ENCODE measurements at regions not wholly inside any gene's neighbourhood (a gene's known extent, or its start where the extent isn't known, plus 50 kb on each side); places are given as distances from the start of the nearest gene placed in this dataset.

GRCh38 chr2:126846241-126846640, 52.4 kb upstream of the TEX51 start:
- ChIA-PET RAD21 (ENCODE audit: low non-redundant PET in 1 of 2, low total read pairs in 2 of 2, uncharacterized antibody in 2 of 2, unreplicated experiment in 2 of 2) (no interaction called here), POLR2A (no interaction called here), CTCF (no interaction called here)
- Histone ChIP-seq H3K4me1 (ENCODE audit: control insufficient read depth in 1 of 2, insufficient read depth in 2 of 2, low read length in 2 of 2) (no peaks in the 10 kb centered on the region), H3K36me3 (ENCODE audit: control insufficient read depth in 1 of 2, insufficient read depth in 2 of 2, low read length in 2 of 2) (no peaks in the 10 kb centered on the region), H3K4me3 (replicated peaks in 1 of 2; ENCODE audit: low read depth in 1 of 2, low read length in 2 of 2) (no peak overlapping the region), H3K9me2 (ENCODE audit: insufficient read depth) (no peaks in the 10 kb centered on the region), H4K20me1 (ENCODE audit: insufficient read depth) (no peaks in the 10 kb centered on the region), H3K9ac (ENCODE audit: low read length) (no peak overlapping the region), H3K27ac (ENCODE audit: low read depth, low read length) (no peak overlapping the region), H3K27me3 (ENCODE audit: insufficient read depth, low read length) (peaks cover 14% of the 10 kb centered on the region; the same call in 1 of the 2 replicates), H3K79me2 (ENCODE audit: insufficient read depth, low read length) (no peaks in the 10 kb centered on the region), H2AFZ (ENCODE audit: low read depth, low read length, poor library complexity, severe bottlenecking) (no peak overlapping the region), H3K4me2 (ENCODE audit: low read length) (no peak overlapping the region), H3K9me3 (ENCODE audit: control insufficient read depth in 1 of 2, insufficient read depth in 1 of 2, low read depth in 1 of 2, low read length in 2 of 2) (no peaks in the 10 kb centered on the region)
- ATAC-seq (no peak), DNase-seq (ENCODE audit: low read depth, low spot score) (no peak)
- intact Hi-C loops (cut with micrococcal nuclease), result no loop called here
- no TSS peak for BruUV-seq (replicated peaks)
- TF ChIP-seq REST (IDR thresholded peaks at IDR 0.05; ENCODE audit: low read depth) (no peak), ZNF274 (IDR thresholded peaks at IDR 0.05; ENCODE audit: low read depth, low read length) (no peak), CEBPB (IDR thresholded peaks at IDR 0.05; ENCODE audit: low read depth) (no peak), JUND (IDR thresholded peaks at IDR 0.05) (no peak), CBX3 (IDR thresholded peaks at IDR 0.05; ENCODE audit: low read depth) (no peak), ZFX (IDR thresholded peaks at IDR 0.05) (no peak), ELF1 (IDR thresholded peaks at IDR 0.05; ENCODE audit: borderline replicate concordance, low read depth) (no peak)
- TF ChIP-seq, protein P1, sequence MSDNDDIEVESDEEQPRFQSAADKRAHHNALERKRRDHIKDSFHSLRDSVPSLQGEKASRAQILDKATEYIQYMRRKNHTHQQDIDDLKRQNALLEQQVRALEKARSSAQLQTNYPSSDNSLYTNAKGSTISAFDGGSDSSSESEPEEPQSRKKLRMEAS (IDR thresholded peaks at IDR 0.05), result no peak
